SKM-1 treated with dmso at 0.1 percent for 144 hours (cell line): ENCODE measurements at regions not wholly inside any gene's neighbourhood (a gene's known extent, or its start where the extent isn't known, plus 50 kb on each side); places are given as distances from the start of the nearest gene placed in this dataset.

Source experiments
- DNase-seq: peaks from one replicate; lab custom pipeline; 2025; ENCODE audit not compliant: unreplicated experiment; lab: John Stamatoyannopoulos, UW

- DNase-seq = no peak
These were observed 646.5 kb upstream of the GRAMD2B start for GRCh38 chr5:125776656-125777139.

DNA sequence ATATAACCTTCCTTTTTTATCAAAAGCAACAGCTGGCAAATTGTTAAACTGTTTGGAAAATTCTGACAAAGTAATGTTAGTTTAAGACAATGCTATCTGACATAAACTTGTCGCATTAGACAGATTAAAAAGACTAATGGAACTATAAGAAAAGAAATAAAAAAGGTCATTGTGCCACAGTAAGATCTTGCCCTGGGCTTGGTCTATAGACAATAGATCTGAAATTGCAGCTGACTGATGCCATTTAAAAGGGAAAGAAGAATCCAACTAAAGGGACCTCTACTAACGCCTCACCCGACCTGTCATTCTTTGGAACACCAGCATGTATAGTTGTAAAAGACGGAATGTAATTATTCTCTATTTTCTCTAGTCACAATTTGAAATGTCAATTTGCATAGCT, 644.4 kb upstream of the GRAMD2B start:
- no peak for DNase-seq

DNA sequence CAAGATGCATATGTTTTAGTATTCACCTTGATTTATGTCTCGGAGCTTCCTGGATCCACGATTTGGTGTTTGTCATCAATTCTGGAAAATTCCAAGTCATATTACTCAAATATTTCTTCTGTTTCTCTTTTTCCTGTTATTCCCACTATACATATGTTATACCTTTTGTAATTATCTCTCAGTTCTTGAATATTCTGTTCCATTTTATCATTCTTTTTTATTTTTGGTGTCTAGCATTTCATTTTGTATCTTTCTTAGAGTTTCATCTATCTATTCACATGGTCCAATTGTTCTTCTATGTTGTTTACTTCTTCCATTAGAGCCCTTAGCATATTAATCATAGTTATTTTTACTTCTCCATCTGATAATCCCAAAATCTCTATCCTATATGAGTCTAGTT, 637.8 kb upstream of the GRAMD2B start:
- no peak for DNase-seq

DNA sequence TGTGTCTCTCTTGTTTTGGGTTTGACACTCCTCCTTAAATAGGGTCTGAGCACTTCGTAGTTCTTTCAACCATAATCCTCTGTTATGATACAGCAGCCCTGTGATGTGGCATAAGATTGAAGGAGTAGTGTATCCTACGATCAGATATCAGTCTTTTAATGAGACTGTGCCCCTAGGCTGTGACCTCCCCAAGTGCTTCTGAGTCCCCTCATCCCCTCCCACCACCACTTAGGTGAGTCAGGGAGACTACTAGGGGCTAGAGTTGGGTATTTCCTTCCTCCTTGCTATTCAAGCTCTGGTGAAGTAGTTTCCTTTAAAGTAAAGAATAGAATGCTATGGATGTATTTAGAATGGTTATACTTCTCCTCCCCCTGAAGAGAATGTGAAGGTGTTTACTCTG, 637.2 kb upstream of the GRAMD2B start:
- DNase-seq = no peak

- DNase-seq = no peak
These were observed 629.7 kb upstream of the GRAMD2B start for GRCh38 chr5:125793470-125793869.

DNA sequence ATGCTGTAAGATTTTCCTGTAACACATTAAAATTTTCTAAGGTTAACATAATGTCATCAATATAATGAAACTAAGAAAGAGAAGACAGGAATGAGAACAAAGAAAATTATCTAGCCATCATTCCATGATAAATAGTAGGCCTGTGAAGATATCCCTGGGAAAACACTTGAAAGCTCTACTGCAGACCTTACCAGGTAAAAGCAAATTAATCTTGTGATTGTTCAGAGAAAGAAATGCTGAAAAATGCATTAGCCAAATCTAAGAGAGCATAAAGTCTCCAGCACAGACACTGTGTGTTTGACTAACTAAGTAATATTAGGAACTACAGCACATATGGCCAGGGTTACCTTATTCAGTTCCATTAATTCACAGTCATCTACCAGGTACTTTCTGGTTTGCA, 628.3 kb upstream of the GRAMD2B start:
- DNase-seq = no peak

GRCh38 chr5:125798307-125798706, 624.9 kb upstream of the GRAMD2B start:
- no peak for DNase-seq

DNA sequence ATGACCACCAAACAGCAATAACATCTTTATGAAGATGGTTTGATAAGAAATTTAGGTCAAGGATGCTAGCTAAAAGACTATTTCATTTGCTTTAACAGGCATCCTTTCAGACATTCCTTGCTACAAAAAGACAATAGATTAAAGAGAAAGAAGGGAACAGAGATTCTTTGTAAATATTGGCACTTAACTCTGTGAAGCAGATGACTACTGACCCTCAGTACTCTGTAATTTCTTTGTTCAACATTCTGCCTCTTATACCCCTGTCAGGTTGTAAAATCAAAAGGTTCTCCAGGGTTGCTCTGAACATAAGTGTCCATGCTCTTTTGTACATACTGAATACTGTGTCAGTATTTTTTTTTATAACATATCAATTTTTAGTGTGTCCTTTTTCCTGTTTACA, 610.6 kb upstream of the GRAMD2B start:
- DNase-seq = no peak

DNA sequence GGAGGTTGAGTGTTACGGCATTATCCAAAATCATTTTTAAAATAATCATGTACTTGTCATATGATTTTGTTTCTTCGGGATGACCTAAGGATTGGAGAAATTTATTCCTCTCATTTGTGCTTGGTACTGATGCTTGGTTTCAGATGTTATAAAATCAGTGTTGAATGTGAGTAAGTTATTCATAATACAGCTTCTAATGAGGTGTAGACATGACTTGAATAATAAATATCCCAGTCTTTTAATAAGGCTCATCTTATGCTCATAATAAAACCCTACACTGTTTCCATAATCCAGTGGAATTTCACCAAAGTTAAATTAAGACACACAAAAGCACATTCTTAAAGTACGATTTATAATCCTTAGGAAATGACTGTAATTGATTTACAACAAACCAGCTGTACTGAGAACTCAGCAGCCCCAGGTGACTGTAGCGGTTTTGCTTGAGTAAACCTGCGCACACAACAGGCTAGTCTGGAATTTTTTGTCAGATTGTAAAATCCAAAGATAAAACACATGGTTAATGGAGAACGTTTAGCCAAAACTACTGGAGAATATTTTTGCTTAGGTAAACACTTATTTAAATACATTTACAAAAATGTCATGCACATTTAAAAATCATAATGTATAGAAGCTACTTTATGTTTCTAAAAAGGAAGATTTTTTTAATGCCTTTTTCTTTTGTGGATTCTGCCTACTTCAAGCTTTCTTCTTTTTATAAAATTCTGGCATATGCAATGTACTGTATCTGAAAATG, 609.8 kb upstream of the GRAMD2B start:
- DNase-seq = no peak

- DNase-seq = no peak
These were observed 609.1 kb upstream of the GRAMD2B start for GRCh38 chr5:125814119-125814518.

GRCh38 chr5:125823572-125823971, 599.6 kb upstream of the GRAMD2B start:
- DNase-seq = no peak

DNA sequence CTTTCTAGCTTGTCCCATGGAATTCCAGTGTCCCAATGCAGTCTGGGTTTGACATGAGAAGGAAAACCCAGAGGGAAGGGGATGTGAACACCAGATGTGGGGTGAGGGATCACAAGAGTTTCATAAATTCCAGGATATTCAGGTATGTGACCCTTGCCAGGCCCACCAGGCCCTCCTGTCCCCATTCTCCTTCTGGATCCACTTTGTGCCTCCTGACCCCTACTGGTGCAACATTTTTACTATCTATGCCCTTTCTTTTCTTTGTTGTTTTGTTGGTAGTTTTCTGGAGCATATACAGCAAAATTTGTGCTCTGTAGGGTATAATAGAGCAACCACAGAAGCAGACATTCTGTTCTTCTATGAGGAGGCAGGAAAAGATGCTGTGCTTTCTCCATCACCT, 597.0 kb upstream of the GRAMD2B start:
- no peak for DNase-seq

DNA sequence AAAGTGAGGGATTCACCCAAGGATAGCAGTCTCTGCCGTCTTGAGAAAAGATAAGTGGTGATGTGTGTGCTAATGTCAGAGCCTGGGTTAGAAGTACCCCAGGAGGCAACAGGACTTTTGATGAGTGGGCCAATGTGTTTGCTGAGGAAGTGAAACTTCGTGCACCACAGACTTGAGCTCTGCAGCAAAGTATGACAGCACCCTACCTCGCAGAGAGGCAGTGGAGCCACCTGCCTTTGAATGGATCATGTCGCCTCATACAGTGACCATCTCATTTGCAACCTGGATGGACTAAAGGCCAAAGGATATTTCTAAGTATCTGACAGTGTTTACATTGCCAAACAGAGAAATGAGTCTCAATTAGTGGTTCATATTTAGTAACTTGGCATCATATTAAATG, 593.9 kb upstream of the GRAMD2B start:
- no peak for DNase-seq

GRCh38 chr5:125833398-125833797, 589.8 kb upstream of the GRAMD2B start:
- no peak for DNase-seq

GRCh38 chr5:125834438-125835115, 588.6 kb upstream of the GRAMD2B start:
- no peak for DNase-seq

DNA sequence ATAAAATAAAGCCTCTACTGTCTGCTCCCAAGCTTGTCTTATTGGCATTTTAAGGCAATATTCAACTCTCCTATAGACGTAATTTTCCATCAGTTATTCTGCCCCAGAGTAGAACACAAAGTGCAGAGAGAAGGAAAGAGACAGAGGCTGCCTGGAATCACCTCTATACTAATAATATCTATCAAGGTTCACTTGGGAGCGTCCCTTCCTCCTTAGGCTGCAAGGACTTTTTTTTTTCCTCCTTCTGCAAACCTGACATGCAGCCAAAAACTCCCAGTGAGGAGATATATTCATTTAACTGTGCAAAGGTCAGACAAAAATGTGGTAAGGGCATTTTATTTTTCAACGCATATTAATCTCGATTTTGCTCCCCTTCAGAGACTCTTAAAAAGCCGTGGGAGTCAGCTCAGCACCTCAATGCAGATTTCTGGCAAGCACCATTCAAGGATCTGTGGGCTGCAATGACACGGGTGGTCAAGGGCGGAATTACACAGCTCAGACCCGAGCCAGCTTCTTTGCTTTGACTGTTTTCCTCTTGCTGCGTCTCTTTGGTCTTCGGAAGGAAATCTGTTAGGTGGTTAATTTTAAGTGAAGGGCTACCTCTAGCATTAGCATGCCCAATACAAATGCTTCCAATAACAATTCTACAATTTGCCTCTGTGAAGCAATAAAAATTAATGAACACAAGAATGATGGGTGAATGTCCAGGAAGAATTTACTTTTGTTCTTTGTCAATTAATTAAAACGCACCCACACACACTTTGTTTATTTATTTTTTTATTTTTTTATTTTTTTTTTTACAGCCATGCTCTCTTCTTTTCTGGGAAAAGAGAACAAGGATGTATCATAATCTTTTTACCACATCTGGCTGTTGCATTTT, 587.7 kb upstream of the GRAMD2B start:
- no peak for DNase-seq

DNA sequence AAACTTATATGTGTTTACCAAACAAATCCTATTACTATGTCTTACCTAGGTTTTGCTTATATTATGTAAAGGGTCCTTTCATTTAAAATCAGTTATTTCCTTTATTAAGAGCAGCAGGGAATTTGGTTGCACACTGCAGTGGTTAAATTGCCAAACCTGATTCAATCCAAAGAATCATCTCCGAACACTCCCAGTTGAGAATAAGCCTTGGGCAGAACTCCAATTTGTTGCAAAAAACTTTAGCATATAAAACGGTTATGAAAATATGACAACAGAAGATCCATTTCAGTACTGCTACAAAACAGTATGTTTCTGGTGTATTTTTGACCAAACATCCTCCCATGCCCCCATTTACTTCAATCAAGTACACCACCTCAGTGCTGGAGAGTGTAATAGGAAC, 587.0 kb upstream of the GRAMD2B start:
- no peak for DNase-seq

DNA sequence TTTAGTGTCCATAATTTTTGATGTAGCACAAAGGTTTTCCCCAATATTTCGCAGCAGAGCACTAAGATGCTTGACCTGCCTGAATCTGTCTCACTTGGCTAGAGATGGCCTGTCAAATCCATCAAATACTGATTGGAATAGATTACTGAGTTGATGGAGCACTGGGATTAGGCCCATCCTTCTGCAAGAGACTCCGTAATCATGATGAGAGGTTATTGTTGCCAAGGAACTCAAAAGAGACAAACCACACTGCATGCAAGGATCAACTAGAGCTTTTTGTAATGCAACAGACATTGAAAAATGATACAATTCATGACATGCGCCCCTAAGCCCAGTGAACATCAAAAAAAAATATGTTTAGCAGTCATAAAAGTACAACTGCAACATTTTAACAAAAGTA, 585.3 kb upstream of the GRAMD2B start:
- no peak for DNase-seq

- DNase-seq = no peak
These were observed 575.6 kb upstream of the GRAMD2B start for GRCh38 chr5:125847561-125847960.

- no peak for DNase-seq
These were observed 574.5 kb upstream of the GRAMD2B start for GRCh38 chr5:125848751-125849150.

- no peak for DNase-seq
These were observed 566.3 kb upstream of the GRAMD2B start for GRCh38 chr5:125856949-125857348.

DNA sequence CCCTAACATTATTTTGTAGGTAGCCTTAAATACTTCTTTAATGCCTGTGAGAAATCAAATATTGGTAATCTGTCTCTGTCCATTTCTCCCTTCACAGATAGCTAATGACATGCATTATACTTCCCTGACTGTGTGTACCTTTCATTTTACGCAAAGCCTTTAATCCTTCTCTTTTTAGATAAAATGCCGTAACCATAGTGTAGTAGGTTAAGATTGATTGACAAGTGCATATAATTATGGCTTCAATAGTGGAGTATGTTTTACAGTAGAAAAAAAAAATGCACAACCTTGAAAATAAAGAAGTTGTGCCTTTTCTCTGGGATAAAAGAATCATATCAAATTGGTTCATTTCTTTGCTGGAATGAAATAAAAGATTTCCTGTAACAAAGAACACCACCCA, 559.6 kb upstream of the GRAMD2B start:
- DNase-seq = no peak
